ENCODE measurements at regions not wholly inside any gene's neighbourhood (a gene's known extent, or its start where the extent isn't known, plus 50 kb on each side); places are given as distances from the start of the nearest gene placed in this dataset.

DNA sequence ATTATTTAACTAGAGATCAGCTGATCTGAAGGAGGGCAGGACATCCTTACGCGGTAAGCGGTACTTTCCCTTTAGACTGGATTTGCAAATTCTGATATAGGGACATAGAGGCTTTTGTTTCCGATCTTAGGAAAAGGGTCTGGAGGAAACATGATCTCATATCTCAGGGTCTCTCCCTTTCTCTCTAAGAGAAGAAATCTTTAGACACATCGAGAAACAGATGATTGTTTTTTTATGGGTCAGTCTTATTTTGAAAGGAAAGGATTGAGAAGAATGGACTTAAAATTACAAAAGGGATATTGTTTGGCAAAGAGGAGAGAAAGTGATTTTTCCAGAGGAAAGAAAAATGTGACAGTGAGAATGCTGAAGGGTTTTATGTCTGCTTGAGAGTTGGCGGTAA, 83.9 kb upstream of the OGFRL1 start:
- TF ChIP-seq, protein P1, sequence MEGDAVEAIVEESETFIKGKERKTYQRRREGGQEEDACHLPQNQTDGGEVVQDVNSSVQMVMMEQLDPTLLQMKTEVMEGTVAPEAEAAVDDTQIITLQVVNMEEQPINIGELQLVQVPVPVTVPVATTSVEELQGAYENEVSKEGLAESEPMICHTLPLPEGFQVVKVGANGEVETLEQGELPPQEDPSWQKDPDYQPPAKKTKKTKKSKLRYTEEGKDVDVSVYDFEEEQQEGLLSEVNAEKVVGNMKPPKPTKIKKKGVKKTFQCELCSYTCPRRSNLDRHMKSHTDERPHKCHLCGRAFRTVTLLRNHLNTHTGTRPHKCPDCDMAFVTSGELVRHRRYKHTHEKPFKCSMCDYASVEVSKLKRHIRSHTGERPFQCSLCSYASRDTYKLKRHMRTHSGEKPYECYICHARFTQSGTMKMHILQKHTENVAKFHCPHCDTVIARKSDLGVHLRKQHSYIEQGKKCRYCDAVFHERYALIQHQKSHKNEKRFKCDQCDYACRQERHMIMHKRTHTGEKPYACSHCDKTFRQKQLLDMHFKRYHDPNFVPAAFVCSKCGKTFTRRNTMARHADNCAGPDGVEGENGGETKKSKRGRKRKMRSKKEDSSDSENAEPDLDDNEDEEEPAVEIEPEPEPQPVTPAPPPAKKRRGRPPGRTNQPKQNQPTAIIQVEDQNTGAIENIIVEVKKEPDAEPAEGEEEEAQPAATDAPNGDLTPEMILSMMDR (IDR thresholded peaks at IDR 0.05): no peak
- TF ChIP-seq JUNB (IDR thresholded peaks at IDR 0.05) (no peak), MAFK (IDR thresholded peaks at IDR 0.05; ENCODE audit: partially characterized antibody) (no peak), CEBPB (IDR thresholded peaks at IDR 0.05) (no peak), HOXA7 (CRISPR knock-in tag; IDR thresholded peaks at IDR 0.05) (no peak), ESRRA (IDR thresholded peaks at IDR 0.05; ENCODE audit: borderline replicate concordance, low read length) (no peak), RFX5 (IDR thresholded peaks at IDR 0.05) (no peak), ZSCAN20 (CRISPR knock-in tag; IDR thresholded peaks at IDR 0.05) (no peak), PHF8 (IDR thresholded peaks at IDR 0.05; ENCODE audit: borderline replicate concordance, low read depth) (no peak), TP53 (CRISPR knock-in tag; IDR thresholded peaks at IDR 0.05) (no peak)
- TF ChIP-seq, protein P2, sequence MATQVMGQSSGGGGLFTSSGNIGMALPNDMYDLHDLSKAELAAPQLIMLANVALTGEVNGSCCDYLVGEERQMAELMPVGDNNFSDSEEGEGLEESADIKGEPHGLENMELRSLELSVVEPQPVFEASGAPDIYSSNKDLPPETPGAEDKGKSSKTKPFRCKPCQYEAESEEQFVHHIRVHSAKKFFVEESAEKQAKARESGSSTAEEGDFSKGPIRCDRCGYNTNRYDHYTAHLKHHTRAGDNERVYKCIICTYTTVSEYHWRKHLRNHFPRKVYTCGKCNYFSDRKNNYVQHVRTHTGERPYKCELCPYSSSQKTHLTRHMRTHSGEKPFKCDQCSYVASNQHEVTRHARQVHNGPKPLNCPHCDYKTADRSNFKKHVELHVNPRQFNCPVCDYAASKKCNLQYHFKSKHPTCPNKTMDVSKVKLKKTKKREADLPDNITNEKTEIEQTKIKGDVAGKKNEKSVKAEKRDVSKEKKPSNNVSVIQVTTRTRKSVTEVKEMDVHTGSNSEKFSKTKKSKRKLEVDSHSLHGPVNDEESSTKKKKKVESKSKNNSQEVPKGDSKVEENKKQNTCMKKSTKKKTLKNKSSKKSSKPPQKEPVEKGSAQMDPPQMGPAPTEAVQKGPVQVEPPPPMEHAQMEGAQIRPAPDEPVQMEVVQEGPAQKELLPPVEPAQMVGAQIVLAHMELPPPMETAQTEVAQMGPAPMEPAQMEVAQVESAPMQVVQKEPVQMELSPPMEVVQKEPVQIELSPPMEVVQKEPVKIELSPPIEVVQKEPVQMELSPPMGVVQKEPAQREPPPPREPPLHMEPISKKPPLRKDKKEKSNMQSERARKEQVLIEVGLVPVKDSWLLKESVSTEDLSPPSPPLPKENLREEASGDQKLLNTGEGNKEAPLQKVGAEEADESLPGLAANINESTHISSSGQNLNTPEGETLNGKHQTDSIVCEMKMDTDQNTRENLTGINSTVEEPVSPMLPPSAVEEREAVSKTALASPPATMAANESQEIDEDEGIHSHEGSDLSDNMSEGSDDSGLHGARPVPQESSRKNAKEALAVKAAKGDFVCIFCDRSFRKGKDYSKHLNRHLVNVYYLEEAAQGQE (IDR thresholded peaks at IDR 0.05): no peak
- TF ChIP-seq, protein P3, sequence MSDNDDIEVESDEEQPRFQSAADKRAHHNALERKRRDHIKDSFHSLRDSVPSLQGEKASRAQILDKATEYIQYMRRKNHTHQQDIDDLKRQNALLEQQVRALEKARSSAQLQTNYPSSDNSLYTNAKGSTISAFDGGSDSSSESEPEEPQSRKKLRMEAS (IDR thresholded peaks at IDR 0.05): no peak
- TF ChIP-seq, protein P4, sequence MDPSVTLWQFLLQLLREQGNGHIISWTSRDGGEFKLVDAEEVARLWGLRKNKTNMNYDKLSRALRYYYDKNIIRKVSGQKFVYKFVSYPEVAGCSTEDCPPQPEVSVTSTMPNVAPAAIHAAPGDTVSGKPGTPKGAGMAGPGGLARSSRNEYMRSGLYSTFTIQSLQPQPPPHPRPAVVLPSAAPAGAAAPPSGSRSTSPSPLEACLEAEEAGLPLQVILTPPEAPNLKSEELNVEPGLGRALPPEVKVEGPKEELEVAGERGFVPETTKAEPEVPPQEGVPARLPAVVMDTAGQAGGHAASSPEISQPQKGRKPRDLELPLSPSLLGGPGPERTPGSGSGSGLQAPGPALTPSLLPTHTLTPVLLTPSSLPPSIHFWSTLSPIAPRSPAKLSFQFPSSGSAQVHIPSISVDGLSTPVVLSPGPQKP (IDR thresholded peaks at IDR 0.05; ENCODE audit: low read depth, low read length): no peak
- TF ChIP-seq, protein P5, sequence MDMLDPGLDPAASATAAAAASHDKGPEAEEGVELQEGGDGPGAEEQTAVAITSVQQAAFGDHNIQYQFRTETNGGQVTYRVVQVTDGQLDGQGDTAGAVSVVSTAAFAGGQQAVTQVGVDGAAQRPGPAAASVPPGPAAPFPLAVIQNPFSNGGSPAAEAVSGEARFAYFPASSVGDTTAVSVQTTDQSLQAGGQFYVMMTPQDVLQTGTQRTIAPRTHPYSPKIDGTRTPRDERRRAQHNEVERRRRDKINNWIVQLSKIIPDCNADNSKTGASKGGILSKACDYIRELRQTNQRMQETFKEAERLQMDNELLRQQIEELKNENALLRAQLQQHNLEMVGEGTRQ (IDR thresholded peaks at IDR 0.05): no peak
